Lower leg skin (tissue), 4 donors: ENCODE measurements at regions not wholly inside any gene's neighbourhood (a gene's known extent, or its start where the extent isn't known, plus 50 kb on each side); places are given as distances from the start of the nearest gene placed in this dataset.
A peak's percentile ranks its signal among the peaks of the same experiment; 100 is the strongest.

ENCODE experiments used
- DNase-seq, 2 donors: peaks; one replicate each; pipeline ENCODE4 v3.0.0-alpha.2; 2019; ENCODE audit warnings: low spot score in 2 of 2
- H3K4me3 ChIP-seq: fragments of 200-600 bp; sonication (generic); 2 replicates; pipeline ENCODE4 v1.5.1; 2017; ENCODE audit warnings: mild to moderate bottlenecking, low read depth; ENCODE audit not compliant: poor library complexity, severe bottlenecking
- POLR2A ChIP-seq, 2 donors: fragments of 450-650 bp; IDR thresholded peaks; one replicate each; pipeline ENCODE4 v1.6.1; 2016 to 2017; ENCODE audit warnings: antibody characterized with exemption in 2 of 2, mild to moderate bottlenecking in 1 of 2, moderate library complexity in 1 of 2
- whole genome bisulfite sequencing, 2 donors: methylation state at CpG; one replicate each; pipeline ENCODE4 v1.1.5; 2018; 5-methylcytosine and 5-hydroxymethylcytosine counted together
- intact Hi-C: fragments of 100-400 bp; cut with DNase I; formaldehyde crosslinking; loops from one replicate; pipeline ENCODE4 v1.15.0; 2023; ENCODE audit warnings: low total_unique reads
- TF ChIP-seq, protein P1 (sequence below), 3 donors: fragments of 450-650 bp; IDR thresholded peaks; one replicate each; pipeline ENCODE4 v1.5.1; 2016; ENCODE audit warnings: antibody characterized with exemption in 3 of 3, mild to moderate bottlenecking in 3 of 3, moderate library complexity in 2 of 3

DNA sequence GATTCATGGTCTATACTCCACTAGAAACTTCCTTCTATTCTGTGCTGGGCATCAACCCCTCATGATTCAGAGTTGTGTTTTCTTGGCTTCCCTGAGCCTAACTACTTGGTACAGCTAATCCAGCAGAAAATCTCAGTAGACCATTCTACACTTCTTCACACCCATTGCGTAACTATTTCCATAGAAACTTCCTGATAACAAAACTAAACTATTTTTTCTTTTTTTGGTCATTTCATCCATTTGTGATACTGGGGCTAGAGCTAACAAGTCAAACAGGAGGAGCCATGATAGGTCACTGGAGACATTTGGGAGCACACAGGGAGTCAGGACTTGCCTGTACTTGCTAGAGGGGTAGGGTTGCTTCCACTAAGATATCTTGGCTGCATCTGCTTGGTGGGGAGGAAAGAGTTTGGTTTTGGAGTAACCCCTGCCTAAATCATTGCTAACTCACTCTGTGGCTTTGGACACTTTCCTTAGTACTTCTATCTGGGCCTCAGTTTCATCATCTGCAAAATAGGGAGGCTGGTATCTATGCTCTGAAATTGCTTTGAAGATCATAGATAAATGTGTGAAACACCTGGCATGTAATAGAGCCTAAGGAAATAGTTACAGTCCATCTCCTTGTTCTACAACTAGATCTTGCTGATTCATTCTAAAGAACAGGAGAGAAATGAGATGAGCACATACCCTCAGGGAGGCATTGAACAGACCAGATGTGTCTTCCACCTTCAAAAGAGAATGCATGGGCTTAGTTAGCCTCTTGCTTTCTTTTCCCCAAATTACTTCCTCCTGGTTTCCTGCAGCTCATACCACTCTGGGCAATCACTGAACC, 127.9 kb upstream of the ADGRF1 start:
- 61 to 64% methylated on average over 1 of the region's 1 CpG for WGBS, 2 donors
- no peak overlapping the region for H3K4me3 ChIP-seq
- intact Hi-C loops, result no loop called here
- TF ChIP-seq POLR2A (IDR thresholded peaks at IDR 0.05), result no peak
- TF ChIP-seq, protein P1, sequence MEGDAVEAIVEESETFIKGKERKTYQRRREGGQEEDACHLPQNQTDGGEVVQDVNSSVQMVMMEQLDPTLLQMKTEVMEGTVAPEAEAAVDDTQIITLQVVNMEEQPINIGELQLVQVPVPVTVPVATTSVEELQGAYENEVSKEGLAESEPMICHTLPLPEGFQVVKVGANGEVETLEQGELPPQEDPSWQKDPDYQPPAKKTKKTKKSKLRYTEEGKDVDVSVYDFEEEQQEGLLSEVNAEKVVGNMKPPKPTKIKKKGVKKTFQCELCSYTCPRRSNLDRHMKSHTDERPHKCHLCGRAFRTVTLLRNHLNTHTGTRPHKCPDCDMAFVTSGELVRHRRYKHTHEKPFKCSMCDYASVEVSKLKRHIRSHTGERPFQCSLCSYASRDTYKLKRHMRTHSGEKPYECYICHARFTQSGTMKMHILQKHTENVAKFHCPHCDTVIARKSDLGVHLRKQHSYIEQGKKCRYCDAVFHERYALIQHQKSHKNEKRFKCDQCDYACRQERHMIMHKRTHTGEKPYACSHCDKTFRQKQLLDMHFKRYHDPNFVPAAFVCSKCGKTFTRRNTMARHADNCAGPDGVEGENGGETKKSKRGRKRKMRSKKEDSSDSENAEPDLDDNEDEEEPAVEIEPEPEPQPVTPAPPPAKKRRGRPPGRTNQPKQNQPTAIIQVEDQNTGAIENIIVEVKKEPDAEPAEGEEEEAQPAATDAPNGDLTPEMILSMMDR (IDR thresholded peaks at IDR 0.05), result no peak
- no peak for DNase-seq

DNA sequence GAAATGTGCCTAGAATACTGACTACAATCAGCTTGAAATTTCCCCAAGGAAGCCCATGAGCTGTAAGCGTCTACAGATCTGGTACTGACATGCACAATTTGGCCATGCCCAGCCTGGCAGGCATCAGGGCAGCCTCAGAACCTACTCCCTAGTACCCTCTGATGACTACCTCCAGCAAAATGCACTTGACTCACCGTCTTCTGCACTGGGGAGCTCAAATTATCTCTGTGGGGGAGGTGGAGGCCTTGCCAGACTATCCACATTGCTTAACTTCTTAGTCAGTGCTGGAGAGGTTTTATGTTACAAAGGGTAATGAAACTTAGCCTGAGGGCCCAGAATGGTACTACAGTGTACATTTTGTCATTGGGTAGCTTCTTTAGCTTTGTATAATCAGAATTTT, 126.0 kb upstream of the ADGRF1 start:
- whole genome bisulfite sequencing, 2 donors, result 36% methylated on average over 2 of the region's 2 CpGs
- intact Hi-C loops, result no loop called here
- TF ChIP-seq, protein P1 (IDR thresholded peaks at IDR 0.05), result no peak
- TF ChIP-seq POLR2A (IDR thresholded peaks at IDR 0.05), result no peak
- peak in 1 of 2 donors; percentile 32 for DNase-seq
- no peak overlapping the region for H3K4me3 ChIP-seq

DNA sequence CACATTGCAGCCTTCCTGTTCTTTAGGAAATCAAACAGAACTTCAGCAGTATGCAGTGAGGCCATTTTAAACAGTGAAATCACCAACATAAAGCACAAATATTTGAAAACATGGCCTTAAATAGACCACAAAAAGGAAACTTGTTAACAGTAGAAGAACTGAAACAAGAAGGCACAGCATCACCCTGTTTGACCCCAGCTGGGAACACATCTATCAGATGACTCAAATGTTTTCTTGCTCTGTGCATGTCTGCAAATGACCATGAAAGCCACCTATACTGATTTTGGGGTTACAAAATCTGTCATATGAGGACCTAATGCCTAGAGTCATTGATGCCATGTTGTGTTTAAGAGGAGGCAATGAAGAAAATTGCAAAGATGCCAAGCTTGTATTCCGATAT, 123.8 kb upstream of the ADGRF1 start:
- H3K4me3 ChIP-seq, result no peak overlapping the region
- intact Hi-C loops, result no loop called here
- 67 to 76% methylated on average over 1 of the region's 1 CpG for WGBS, 2 donors
- peak in 1 of 2 donors; percentile 23 for DNase-seq
- no peak for TF ChIP-seq POLR2A (IDR thresholded peaks at IDR 0.05)
- TF ChIP-seq, protein P1 (IDR thresholded peaks at IDR 0.05), result no peak

DNA sequence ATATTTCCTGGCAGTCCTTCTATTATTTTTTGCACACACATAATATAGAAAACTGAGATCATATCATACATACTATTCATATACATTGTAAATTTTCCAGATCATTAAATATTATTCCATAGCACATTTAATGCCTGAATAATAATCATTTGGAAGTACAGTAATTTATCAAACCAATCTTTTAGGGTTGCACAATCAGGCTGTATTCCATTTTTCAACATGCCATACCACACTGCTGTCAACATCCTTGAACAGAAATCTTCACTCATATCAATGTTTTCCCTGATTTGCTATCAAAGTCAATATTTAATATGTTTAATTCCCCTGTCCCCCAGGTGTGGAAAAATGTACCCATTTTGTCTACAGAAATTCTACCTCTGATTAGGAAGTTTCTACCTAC, 122.7 kb upstream of the ADGRF1 start:
- H3K4me3 ChIP-seq, result no peak overlapping the region
- no peak for DNase-seq
- TF ChIP-seq, protein P1 (IDR thresholded peaks at IDR 0.05), result no peak
- no peak for TF ChIP-seq POLR2A (IDR thresholded peaks at IDR 0.05)
- intact Hi-C loops, result no loop called here

DNA sequence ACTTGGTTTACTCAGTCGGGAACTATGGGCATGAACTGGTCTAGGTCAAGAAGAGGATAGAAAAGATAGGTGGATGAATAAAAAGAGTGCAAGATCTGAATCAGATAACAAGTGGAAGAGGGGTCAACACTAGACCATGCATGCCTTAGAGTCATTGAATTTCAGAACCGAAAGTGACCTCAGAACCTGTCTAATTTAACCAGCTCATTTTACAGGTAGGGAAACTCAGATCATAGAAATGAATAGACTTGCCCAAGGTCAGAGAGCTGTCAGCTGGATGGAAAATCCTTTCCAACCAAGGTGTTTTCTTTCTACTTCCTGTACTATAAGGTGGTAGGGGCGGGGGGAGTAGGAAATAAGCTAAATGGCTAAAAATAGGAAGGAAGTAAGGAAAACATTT, 121.4 kb upstream of the ADGRF1 start:
- 78 to 84% methylated on average over 3 of the region's 3 CpGs for WGBS, 2 donors

More for the DNA sequence above, 121.4 kb upstream of the ADGRF1 start:
- intact Hi-C loops, result no loop called here
- DNase-seq, result no peak
- no peak overlapping the region for H3K4me3 ChIP-seq
- TF ChIP-seq, protein P1 (IDR thresholded peaks at IDR 0.05), result no peak
- TF ChIP-seq POLR2A (IDR thresholded peaks at IDR 0.05), result no peak
